ENCODE measurements at regions not wholly inside any gene's neighbourhood (a gene's known extent, or its start where the extent isn't known, plus 50 kb on each side); places are given as distances from the start of the nearest gene placed in this dataset.

- no peak for DNase-seq
These were observed 50.8 kb upstream of the POU3F2 start for GRCh38 chr6:98783578-98783977.
